Kidney (tissue), 13 donors: ENCODE measurements at regions not wholly inside any gene's neighbourhood (a gene's known extent, or its start where the extent isn't known, plus 50 kb on each side); places are given as distances from the start of the nearest gene placed in this dataset.

ENCODE experiments used
- DNase-seq, 5 donors: peaks; one replicate each; pipeline ENCODE4 v3.0.0-alpha.2; 2013 to 2020
- FAIRE-seq: peaks from 2 replicates; lab custom pipeline; 2012; peaks lifted over from hg19 to GRCh38; lab: Jason Lieb, UNC
- H3K27ac ChIP-seq, 2 donors: one replicate each; pipeline ENCODE4 v1.7.0; 2013; ENCODE audit warnings: low read depth in 2 of 2, low read length in 2 of 2, inconsistent platforms in 1 of 2
- H3K27me3 ChIP-seq: one replicate; pipeline ENCODE4 v1.7.1; 2013; ENCODE audit warnings: low read length, inconsistent platforms; ENCODE audit not compliant: control insufficient read depth, insufficient read depth
- H3K36me3 ChIP-seq, 3 donors: one replicate each; pipeline versions ENCODE4 v1.7.0 to v1.7.1; 2013; ENCODE audit warnings: low read length in 3 of 3, control low read depth in 1 of 3, inconsistent platforms in 1 of 3; ENCODE audit not compliant: insufficient read depth in 3 of 3, control insufficient read depth in 2 of 3
- H3K4me1 ChIP-seq, 3 donors: one replicate each; pipeline versions ENCODE4 v1.7.0 to v1.7.1; 2013; ENCODE audit warnings: low read length in 3 of 3, inconsistent platforms in 1 of 3, low read depth in 1 of 3; ENCODE audit not compliant: control insufficient read depth in 2 of 3, insufficient read depth in 2 of 3
- H3K4me3 ChIP-seq, 3 donors: one replicate each; pipeline versions ENCODE4 v1.7.0 to v1.8.1; 2013; ENCODE audit warnings: low read length in 3 of 3, control low read depth in 1 of 3, inconsistent platforms in 1 of 3
- H3K9ac ChIP-seq, 3 donors: one replicate each; pipeline versions ENCODE4 v1.7.0 to v1.7.1; 2013; ENCODE audit warnings: low read length in 3 of 3, control low read depth in 1 of 3, inconsistent platforms in 1 of 3
- H3K9me3 ChIP-seq, 3 donors: one replicate each; pipeline versions ENCODE4 v1.7.0 to v1.7.1; 2013; ENCODE audit warnings: low read length in 3 of 3, control low read depth in 1 of 3, inconsistent platforms in 1 of 3; ENCODE audit not compliant: control insufficient read depth in 2 of 3, insufficient read depth in 1 of 3
- CTCF ChIP-seq: IDR thresholded peaks from 3 replicates; pipeline ENCODE4 v1.5.1; 2012; ENCODE audit warnings: mild to moderate bottlenecking, moderate library complexity, borderline replicate concordance; ENCODE audit not compliant: insufficient read depth; ENCODE audit errors: extremely low read depth
- intact Hi-C: fragments of 100-400 bp; cut with DNase I; formaldehyde crosslinking; loops from one replicate; pipeline ENCODE4 v1.11.1; 2022
- donor health status: control.
- donor health status: control.
- donor health status: control.
- donor health status: control.
- donor health status: control.
- donor health status: DM: yes; HTN: yes; CAD: no.
- donor health status: Normal renal cell carcinoma (clear cell type).

GRCh38 chr6:139917951-139918630 lies 543.6 kb upstream of the CITED2 start:
- Histone ChIP-seq H3K27me3 (no peaks in the 10 kb centered on the region), H3K27ac (no peak overlapping the region), H3K9me3 (no peaks in the 10 kb centered on the region), H3K4me1 (no peaks in the 10 kb centered on the region), H3K4me3 (no peak overlapping the region), H3K36me3 (no peaks in the 10 kb centered on the region), H3K9ac (no peak overlapping the region)
- no peak for TF ChIP-seq CTCF
- FAIRE-seq, result no peak
- intact Hi-C loops, result no loop called here
- no peak for DNase-seq

- no peak overlapping the region for H3K9ac ChIP-seq
- H3K27me3 ChIP-seq, result no peaks in the 10 kb centered on the region
- FAIRE-seq (no peak), DNase-seq (no peak)
- TF ChIP-seq CTCF, result no peak
- no peaks in the 10 kb centered on the region for H3K9me3 ChIP-seq
- no peaks in the 10 kb centered on the region for H3K4me1 ChIP-seq
- intact Hi-C loops, result no loop called here
- no peak overlapping the region for H3K4me3 ChIP-seq
- no peaks in the 10 kb centered on the region for H3K36me3 ChIP-seq
- H3K27ac ChIP-seq, result no peak overlapping the region
Observed at GRCh38 chr6:139914910-139915309, 540.5 kb upstream of the CITED2 start.

- no peak overlapping the region for H3K9ac ChIP-seq
- no peaks in the 10 kb centered on the region for H3K36me3 ChIP-seq
- no peak for DNase-seq
- no peaks in the 10 kb centered on the region for H3K9me3 ChIP-seq
- no peak for TF ChIP-seq CTCF
- H3K27ac ChIP-seq, result no peak overlapping the region
- H3K4me3 ChIP-seq, result no peak overlapping the region
- intact Hi-C loops, result no loop called here
- H3K27me3 ChIP-seq, result no peaks in the 10 kb centered on the region
- no peak for FAIRE-seq
- H3K4me1 ChIP-seq, result no peaks in the 10 kb centered on the region
Observed at GRCh38 chr6:139912735-139913400, 538.4 kb upstream of the CITED2 start.
